DOHH2 (cell line): ENCODE measurements at regions not wholly inside any gene's neighbourhood (a gene's known extent, or its start where the extent isn't known, plus 50 kb on each side); places are given as distances from the start of the nearest gene placed in this dataset.

Experiments used
- H3F3A ChIP-seq: fragments of 200-600 bp; sonication (generic), shearing (Covaris generic); 2 replicates; pipeline ENCODE4 v1.6.0; 2016; ENCODE audit warnings: antibody characterized with exemption, mild to moderate bottlenecking; ENCODE audit not compliant: control insufficient read depth, insufficient read depth
- H3K27ac ChIP-seq: fragments of 200-600 bp; sonication (generic); 2 replicates; pipeline ENCODE4 v1.5.1; 2014; ENCODE audit warnings: low read depth, mild to moderate bottlenecking, low read length, moderate library complexity
- H3K27me3 ChIP-seq: fragments of 200-600 bp; sonication (generic); 2 replicates; pipeline ENCODE4 v1.6.1; 2014; ENCODE audit warnings: mild to moderate bottlenecking, low read length, mixed read lengths; ENCODE audit not compliant: control insufficient read depth
- H3K36me3 ChIP-seq: fragments of 200-600 bp; sonication (generic); 2 replicates; pipeline ENCODE4 v1.6.1; 2014; ENCODE audit warnings: mild to moderate bottlenecking, low read length, moderate library complexity, mixed read lengths; ENCODE audit not compliant: control insufficient read depth
- H3K4me1 ChIP-seq: fragments of 200-600 bp; sonication (generic); 2 replicates; pipeline ENCODE4 v1.6.1; 2014; ENCODE audit warnings: mild to moderate bottlenecking, low read length, mixed read lengths; ENCODE audit not compliant: control insufficient read depth
- H3K4me2 ChIP-seq: fragments of 200-600 bp; sonication (generic); 2 replicates; pipeline ENCODE4 v1.6.0; 2014; ENCODE audit warnings: mild to moderate bottlenecking, low read length, moderate library complexity
- H3K4me3 ChIP-seq: fragments of 200-600 bp; sonication (generic); 2 replicates; pipeline ENCODE4 v1.5.1; 2014; ENCODE audit warnings: mild to moderate bottlenecking, low read length, mixed read lengths
- H3K79me2 ChIP-seq: fragments of 200-600 bp; sonication (generic); 2 replicates; pipeline ENCODE4 v1.6.1; 2014; ENCODE audit warnings: mild to moderate bottlenecking, low read length, mixed read lengths; ENCODE audit not compliant: control insufficient read depth
- H3K9me2 ChIP-seq: fragments of 200-600 bp; sonication (generic); replicated peaks from 2 replicates; pipeline ENCODE4 v1.6.1; 2014; ENCODE audit warnings: mild to moderate bottlenecking, low read length, mixed read lengths; ENCODE audit not compliant: control insufficient read depth
- H3K9me3 ChIP-seq: fragments of 200-600 bp; sonication (generic); 2 replicates; pipeline ENCODE4 v1.6.1; 2014; ENCODE audit warnings: antibody characterized with exemption, low read length, mixed read lengths; ENCODE audit not compliant: control insufficient read depth, insufficient read depth
- H4K20me1 ChIP-seq: fragments of 200-600 bp; sonication (generic); 2 replicates; pipeline ENCODE4 v1.6.0; 2014; ENCODE audit warnings: low read depth, mild to moderate bottlenecking, antibody characterized with exemption, low read length, moderate library complexity; ENCODE audit not compliant: control insufficient read depth, insufficient read depth
- EZH2phosphoT487 ChIP-seq: fragments of 200-600 bp; sonication (generic); IDR thresholded peaks from 2 replicates; pipeline ENCODE4 v1.6.1; 2017; ENCODE audit warnings: borderline replicate concordance, mild to moderate bottlenecking, antibody characterized with exemption, low read length, moderate library complexity, mixed read lengths
- TF ChIP-seq, protein P1 (sequence below): fragments of 200-600 bp; sonication (generic); IDR thresholded peaks from one replicate; pipeline ENCODE4 v1.5.1; 2014; ENCODE audit warnings: antibody characterized with exemption, mild to moderate bottlenecking, low read depth, low read length; ENCODE audit not compliant: poor library complexity, severe bottlenecking

DNA sequence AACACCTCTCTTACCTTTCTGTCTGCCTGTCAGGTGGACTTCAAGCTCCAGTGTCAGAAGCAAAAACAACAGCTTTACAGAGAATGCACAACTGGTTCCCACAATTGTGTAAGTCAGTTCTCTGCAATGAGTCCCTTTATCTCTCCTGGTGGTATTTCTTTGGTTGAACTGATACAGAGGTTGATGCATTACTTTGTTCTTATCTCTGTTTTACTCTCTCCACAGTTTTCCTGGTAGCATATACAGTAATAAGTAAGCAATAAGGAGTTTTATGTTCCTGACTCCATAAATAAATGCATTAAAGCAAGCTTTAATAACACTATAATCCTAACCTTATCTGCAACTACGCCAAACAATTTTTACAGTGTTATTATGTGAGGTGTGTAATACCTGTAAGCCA, 310.3 kb upstream of the GYPC start:
- H3K36me3 ChIP-seq, result no peaks in the 10 kb centered on the region
- H4K20me1 ChIP-seq, result no peaks in the 10 kb centered on the region
- no peak overlapping the region for H3K4me2 ChIP-seq

DNA sequence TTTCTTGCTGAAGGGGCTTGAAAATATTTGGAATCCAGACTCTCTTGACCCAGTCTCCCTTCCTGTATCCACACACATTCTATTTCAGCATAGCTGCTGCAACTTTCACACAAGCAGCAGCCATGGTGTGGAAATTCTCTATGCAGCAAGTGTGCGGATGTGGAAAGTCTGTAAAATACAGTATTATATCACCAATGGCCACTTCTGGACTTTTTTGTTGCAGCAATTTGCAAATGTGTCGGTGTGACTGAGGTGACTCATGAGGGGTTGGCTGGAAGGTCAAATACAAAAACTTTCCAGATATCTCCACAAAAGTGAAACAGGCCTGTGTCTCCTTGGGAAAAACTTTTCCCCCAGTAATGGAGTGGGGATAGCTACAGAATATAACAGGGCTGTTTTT, 299.3 kb upstream of the GYPC start:
- Histone ChIP-seq H3F3A (no peaks in the 10 kb centered on the region), H3K4me1 (no peaks in the 10 kb centered on the region), H3K27me3 (no peaks in the 10 kb centered on the region), H3K27ac (no peak overlapping the region), H3K9me3 (no peaks in the 10 kb centered on the region), H4K20me1 (no peaks in the 10 kb centered on the region), H3K79me2 (no peaks in the 10 kb centered on the region), H3K36me3 (no peaks in the 10 kb centered on the region), H3K9me2 (no peaks in the 10 kb centered on the region; the same call in 1 of the 2 replicates), H3K4me3 (no peak overlapping the region), H3K4me2 (no peak overlapping the region)
- no peak for TF ChIP-seq EZH2phosphoT487
- TF ChIP-seq, protein P1, sequence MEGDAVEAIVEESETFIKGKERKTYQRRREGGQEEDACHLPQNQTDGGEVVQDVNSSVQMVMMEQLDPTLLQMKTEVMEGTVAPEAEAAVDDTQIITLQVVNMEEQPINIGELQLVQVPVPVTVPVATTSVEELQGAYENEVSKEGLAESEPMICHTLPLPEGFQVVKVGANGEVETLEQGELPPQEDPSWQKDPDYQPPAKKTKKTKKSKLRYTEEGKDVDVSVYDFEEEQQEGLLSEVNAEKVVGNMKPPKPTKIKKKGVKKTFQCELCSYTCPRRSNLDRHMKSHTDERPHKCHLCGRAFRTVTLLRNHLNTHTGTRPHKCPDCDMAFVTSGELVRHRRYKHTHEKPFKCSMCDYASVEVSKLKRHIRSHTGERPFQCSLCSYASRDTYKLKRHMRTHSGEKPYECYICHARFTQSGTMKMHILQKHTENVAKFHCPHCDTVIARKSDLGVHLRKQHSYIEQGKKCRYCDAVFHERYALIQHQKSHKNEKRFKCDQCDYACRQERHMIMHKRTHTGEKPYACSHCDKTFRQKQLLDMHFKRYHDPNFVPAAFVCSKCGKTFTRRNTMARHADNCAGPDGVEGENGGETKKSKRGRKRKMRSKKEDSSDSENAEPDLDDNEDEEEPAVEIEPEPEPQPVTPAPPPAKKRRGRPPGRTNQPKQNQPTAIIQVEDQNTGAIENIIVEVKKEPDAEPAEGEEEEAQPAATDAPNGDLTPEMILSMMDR, result no peak

More for the DNA sequence above, 310.3 kb upstream of the GYPC start:
- H3K9me2 ChIP-seq, result no peaks in the 10 kb centered on the region
- H3K4me1 ChIP-seq, result no peaks in the 10 kb centered on the region
- H3K27me3 ChIP-seq, result no peaks in the 10 kb centered on the region
- H3K79me2 ChIP-seq, result no peaks in the 10 kb centered on the region
- H3K4me3 ChIP-seq, result no peak overlapping the region
- no peaks in the 10 kb centered on the region for H3K9me3 ChIP-seq
- H3F3A ChIP-seq, result no peaks in the 10 kb centered on the region
- no peak overlapping the region for H3K27ac ChIP-seq
- TF ChIP-seq EZH2phosphoT487, result no peak
- TF ChIP-seq, protein P1, result no peak

DNA sequence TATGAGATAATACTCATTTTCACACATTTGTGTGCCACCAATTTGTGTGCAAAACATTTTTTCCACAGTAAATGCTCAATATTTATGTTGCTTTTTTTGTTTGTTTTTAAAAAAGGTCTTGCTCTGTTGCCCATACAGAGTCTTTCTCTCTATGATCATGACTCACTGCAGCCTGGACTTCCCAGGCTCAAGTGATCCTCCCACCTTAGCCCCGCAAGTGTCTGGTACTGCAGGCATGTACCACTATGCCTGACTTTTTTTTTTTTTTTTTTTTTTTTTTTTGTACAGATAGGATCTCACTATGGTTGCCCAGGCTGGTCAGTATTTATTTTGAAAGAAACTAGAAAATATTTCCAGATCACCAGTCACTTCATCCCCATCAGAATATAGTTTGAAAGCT, 297.8 kb upstream of the GYPC start:
- H3K4me1 ChIP-seq, result no peaks in the 10 kb centered on the region
- no peaks in the 10 kb centered on the region for H3K9me2 ChIP-seq
- no peak overlapping the region for H3K4me2 ChIP-seq
- no peak overlapping the region for H3K27ac ChIP-seq
- H3K79me2 ChIP-seq, result no peaks in the 10 kb centered on the region
- no peak overlapping the region for H3K4me3 ChIP-seq
- TF ChIP-seq EZH2phosphoT487, result no peak
- TF ChIP-seq, protein P1, result no peak
- no peaks in the 10 kb centered on the region for H3K9me3 ChIP-seq
- no peaks in the 10 kb centered on the region for H3F3A ChIP-seq
- H3K36me3 ChIP-seq, result no peaks in the 10 kb centered on the region
- H4K20me1 ChIP-seq, result no peaks in the 10 kb centered on the region
- no peaks in the 10 kb centered on the region for H3K27me3 ChIP-seq

DNA sequence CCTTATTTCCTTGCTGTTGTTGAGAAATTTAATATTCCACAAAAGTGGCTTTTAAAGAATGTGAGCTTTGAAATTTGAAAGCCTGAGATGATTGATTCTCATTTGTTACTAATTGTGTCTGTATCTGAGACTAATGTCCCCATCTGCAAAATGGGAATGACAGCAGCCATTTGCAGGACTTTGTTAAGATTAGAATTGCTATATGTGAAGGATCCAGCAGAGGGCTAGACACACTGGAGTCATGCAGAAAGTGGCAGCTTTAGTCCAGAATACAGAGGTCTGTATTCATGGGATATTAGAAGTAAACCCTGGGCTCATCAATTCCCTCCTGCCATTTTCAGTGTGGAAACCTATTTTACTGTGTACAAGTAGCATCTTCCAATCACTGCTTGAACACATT, 296.5 kb upstream of the GYPC start:
- Histone ChIP-seq H3K9me3 (no peaks in the 10 kb centered on the region), H3F3A (no peaks in the 10 kb centered on the region), H3K4me2 (no peak overlapping the region), H3K36me3 (no peaks in the 10 kb centered on the region), H4K20me1 (no peaks in the 10 kb centered on the region), H3K4me1 (no peaks in the 10 kb centered on the region), H3K9me2 (no peaks in the 10 kb centered on the region), H3K27me3 (no peaks in the 10 kb centered on the region), H3K79me2 (no peaks in the 10 kb centered on the region), H3K27ac (no peak overlapping the region), H3K4me3 (no peak overlapping the region)
- TF ChIP-seq, protein P1, result peak; percentile 42
- no peak for TF ChIP-seq EZH2phosphoT487
